Hindlimb muscle (tissue), 1 donor: ENCODE measurements at regions not wholly inside any gene's neighbourhood (a gene's known extent, or its start where the extent isn't known, plus 50 kb on each side); places are given as distances from the start of the nearest gene placed in this dataset.
"Not testable (repeated sequence)": the region's sequence is repeated elsewhere in the genome, so short reads cannot be mapped to it uniquely, and the experiment has no call there.

Source experiments
- DNase-seq: peaks from one replicate; pipeline ENCODE4 v3.0.0-alpha.2; 2013

- DNase-seq = no peak
These were observed 152.3 kb upstream of the TBX18 start for GRCh38 chr6:84916704-84917103.

GRCh38 chr6:84912472-84913322, 148.3 kb upstream of the TBX18 start:
- DNase-seq = no peak

- DNase-seq = no peak
These were observed 146.7 kb upstream of the TBX18 start for GRCh38 chr6:84910906-84911607.

- no peak for DNase-seq
These were observed 144.0 kb upstream of the TBX18 start for GRCh38 chr6:84908304-84908904.

DNA sequence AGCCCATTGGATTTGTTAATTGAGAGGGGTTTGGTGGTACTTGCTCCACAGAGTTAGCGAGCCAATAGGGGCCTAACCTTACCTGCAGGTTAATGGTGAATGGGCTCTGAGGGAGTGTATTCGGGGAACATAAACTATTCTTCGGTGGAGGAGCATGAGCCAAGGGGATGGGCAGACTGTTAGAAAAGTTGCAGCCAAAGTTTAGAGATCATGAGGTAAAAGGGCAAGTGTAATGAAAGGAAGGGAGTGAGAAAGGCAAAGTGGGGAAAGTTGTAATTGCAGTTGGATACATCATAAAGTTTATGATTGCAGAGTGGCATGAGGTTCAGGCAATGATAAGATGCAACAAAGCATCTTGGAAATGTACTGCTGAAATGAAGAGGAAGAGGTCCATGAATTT, 142.1 kb upstream of the TBX18 start:
- DNase-seq = no peak

- DNase-seq = no peak
These were observed 141.4 kb upstream of the TBX18 start for GRCh38 chr6:84905823-84906222.

DNA sequence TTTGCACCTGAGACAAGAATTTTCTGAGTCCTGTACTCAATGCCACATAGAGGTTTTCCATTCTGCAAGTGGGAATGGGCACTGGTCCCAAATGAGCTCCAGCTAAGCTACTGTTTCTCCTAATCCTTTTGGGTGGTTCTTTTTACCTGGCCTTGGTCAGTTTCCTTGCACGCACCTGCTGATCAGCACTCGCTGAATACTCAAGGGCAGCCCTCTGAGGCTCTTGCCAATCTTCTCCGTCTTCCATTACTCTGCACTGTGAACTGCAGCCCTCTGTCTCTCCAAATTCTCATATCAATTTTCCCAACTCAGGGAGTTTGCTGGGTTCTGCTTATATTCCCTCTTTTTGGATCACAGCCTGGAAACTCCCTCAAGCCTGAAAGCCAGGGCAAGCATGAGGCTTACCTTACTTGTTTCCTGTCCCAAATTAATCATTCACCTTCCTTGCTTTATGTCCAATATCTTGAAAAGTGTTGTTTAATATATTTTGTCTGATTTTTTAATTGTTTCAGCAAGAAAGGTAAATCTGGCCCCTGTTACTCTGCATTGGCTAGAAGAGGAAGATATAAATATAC, 138.0 kb upstream of the TBX18 start:
- DNase-seq = no peak

DNA sequence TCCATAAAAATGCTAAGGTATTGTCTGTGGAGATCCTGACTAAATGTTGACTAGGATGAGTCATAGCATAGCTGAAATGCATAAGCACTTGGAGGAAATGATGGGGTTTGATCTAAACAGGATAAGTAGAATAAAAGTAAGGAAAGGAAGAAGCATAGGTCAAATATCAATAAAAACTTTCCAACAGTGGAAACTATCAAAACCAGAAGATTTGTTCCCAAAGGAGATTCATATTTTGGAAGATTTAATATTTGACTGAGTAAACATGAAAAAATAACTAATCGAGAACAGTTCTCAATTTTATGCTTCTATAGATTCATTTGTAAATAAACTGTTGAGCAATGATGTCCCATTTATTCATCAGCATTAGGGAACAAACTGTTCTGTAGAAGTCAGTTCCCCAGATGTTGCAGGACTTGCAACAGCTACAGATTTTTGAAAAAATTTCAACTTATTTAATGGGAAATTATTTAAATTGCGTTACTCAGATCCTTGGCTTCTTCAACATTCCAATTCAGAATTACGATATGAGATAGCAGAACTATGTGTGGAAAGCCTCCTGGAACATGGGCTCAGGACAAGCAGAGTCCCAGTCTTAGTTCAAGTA, 133.7 kb upstream of the TBX18 start:
- DNase-seq = no peak

DNA sequence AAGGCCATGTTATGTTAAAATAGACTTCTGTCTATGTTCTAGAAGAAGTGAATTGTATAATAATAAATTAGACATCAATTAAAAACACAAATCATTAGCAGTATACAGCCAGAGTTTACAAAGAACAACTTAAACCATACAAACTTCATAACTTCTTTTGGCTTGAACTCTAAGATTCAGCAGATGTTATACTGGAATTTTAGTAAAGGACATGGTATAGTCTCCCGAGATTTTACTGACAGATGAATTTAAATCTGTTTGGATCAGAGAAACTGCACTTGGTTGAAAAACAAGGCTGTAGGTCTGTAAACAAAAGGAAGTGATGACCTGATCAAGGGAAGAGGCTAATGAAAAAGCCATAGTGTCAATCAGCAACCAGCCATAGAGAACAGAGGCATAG, 132.6 kb upstream of the TBX18 start:
- no peak for DNase-seq

DNA sequence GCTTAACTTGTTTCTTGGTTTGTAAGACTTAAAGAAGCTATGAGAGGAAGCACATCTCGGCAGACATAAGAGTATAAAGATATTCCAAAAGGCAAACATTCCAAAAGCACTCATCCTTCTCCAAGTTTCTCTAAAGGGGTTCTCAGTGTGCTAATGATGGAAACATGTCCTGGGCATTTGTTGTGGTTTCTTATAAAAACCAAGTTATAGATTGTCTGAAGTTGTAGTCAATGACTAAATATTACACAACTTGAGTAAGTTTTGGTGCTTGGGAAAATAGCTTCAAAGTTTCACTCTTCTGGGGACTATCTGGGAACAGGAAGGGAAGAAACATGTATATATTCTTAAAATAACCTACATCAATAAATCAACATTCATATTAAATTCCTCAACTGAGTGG, 128.3 kb upstream of the TBX18 start:
- DNase-seq = no peak

- DNase-seq = no peak
These were observed 118.7 kb upstream of the TBX18 start for GRCh38 chr6:84882768-84883766.

DNA sequence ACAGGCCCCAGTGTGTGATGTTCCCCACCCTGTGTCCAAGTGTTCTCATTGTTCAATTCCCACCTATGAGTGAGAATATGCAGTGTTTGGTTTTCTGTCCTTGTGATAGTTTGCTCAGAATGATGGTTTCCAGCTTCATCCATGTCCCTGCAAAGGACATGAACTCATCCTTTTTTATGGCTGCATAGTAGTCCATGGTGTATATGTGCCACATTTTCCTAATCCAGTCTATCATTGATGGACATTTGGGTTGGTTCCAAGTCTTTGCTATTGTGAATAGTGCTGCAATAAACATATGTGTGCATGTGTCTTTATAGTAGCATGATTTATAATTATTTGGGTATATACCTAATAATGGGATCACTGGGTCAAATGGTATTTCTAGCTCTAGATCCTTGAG, 115.0 kb upstream of the TBX18 start:
- DNase-seq = not testable (repeated sequence)

GRCh38 chr6:84877515-84878210, 113.3 kb upstream of the TBX18 start:
- no peak for DNase-seq

DNA sequence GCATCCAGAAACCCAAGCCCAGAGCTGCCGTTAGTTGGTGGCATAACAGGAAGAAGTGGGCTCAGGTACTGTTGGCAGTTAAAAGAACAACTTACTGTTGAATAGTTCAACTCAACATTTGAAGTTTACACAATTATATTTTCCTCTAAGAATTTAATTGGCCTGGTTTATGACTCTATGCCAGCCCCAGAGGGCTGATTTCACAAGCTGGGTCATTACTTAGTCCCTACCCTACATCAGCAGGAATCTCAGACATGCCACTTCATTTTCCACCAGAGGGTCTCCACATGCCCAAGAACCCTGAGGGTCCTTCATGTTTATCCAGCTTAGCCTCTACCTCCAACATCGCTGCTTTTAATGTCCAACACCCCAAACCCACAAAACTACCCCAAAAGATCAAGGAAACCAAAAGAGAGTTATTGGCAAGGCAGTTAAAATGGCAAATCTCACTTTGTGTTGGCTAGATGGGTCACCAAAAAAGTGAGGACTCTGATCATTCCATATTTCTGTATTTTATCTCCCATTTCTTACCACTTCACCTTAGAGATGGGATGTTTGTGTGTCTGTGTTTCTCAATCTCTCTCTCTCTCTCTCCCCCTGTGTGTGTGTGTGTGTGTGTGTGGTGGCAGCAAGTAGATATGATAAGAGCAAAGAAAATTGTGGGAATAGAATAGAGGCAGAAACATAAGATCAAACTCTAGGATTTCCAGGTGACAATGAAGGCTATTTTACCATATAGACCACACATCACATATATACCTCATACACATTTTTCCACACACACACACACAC, 112.5 kb upstream of the TBX18 start:
- no peak for DNase-seq

DNA sequence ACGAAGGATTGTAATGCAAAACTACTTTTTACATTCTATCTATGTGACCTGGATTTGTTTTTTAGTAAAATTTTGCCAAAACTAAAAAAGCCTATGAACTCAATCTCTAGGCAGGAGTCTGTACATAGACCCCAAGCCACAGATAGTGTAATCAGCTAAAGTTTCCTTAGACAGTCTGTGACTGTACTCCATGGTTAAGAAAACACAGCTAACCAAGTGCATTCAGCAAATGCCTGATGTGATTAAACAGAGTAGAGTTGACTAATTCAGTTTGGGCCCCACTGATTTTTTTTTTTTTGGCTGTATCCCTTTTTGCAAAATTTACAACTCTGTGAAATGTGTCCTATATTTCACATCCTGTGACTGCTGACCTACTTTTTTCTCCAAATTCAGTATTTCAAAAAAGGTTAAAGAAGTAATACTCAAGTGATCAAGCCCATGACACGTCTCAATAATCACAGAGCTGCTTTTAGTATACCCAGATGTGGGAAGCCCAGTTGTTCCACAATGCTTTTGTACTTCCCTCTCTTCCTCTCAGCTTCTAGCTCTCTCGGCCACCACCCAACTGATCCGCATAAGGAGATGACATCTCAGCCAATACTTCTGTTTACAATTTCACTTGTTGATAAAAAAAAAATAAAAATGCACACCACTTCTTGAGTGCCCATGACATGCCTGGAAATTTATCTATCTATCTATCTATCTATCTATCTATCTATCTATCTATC, 108.8 kb upstream of the TBX18 start:
- DNase-seq = no peak

DNA sequence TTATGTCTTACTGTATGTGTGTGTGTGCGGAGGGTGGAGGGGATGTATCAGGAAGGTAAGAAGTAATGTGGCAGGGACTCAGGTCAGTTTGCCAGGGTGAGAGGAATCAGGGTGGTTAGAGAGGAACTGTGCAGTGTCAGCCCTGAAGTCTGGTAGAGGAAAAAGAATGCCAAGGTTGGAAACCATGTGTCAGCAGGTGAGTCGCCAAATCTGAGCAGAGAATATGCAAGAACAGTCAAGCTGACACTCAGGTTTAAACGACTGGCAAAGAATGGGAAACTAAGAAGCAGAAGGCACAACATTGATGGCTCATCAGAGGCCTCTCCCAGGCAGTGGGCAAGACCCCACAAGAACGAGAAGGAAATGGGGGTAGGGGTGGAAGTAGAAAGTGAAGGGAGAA, 107.5 kb upstream of the TBX18 start:
- DNase-seq = no peak

GRCh38 chr6:84870672-84871071, 106.3 kb upstream of the TBX18 start:
- no peak for DNase-seq

DNA sequence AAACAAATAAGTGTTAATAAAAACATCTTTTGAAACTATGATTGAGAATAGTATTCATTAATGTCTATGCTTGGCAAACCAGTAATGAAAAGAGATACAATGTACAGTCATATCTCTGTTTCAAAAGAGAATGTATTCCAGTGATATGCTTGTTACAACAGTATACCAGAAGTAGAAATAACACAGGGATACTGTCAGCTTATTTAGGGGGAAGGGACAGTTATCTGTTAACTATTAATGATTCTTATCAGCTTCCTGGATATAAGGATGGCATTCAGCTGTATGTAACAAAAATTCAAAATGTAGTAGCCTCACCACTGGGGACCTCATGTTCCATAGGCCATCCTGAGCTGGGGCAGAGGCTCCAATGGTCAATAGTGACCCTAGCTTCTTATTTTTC, 103.8 kb upstream of the TBX18 start:
- DNase-seq = no peak

- no peak for DNase-seq
These were observed 103.1 kb upstream of the TBX18 start for GRCh38 chr6:84867521-84867920.
